Psoas muscle (tissue), 7 donors: ENCODE measurements at regions not wholly inside any gene's neighbourhood (a gene's known extent, or its start where the extent isn't known, plus 50 kb on each side); places are given as distances from the start of the nearest gene placed in this dataset.
A peak's percentile ranks its signal among the peaks of the same experiment; 100 is the strongest.

Experiments
- ATAC-seq, 4 donors: fragments of 200-7000 bp; cut with Tn5 transposase; one replicate each; pipeline ENCODE4 v1.9.1; 2020; ENCODE audit warnings: moderate library complexity in 3 of 4, mild to moderate bottlenecking in 2 of 4
- DNase-seq, 2 donors: peaks; one replicate each; pipeline ENCODE4 v3.0.0-alpha.2; 2020
- H3K27ac ChIP-seq: fragments of 200-600 bp; one replicate; pipeline ENCODE4 v1.8.0; 2022
- H3K27me3 ChIP-seq, 3 donors: fragments of 200-600 bp in 1 of 3; one replicate each; pipeline versions ENCODE4 v1.6.1 to v1.8.0; 2013 to 2022; ENCODE audit warnings: low read length in 2 of 3, mild to moderate bottlenecking in 2 of 3, moderate library complexity in 1 of 3; ENCODE audit not compliant: insufficient read depth in 3 of 3
- H3K36me3 ChIP-seq, 2 donors: fragments of 200-600 bp in 1 of 2; one replicate each; pipeline versions ENCODE4 v1.6.1 to v1.8.0; 2013 to 2022; ENCODE audit warnings: low read depth in 1 of 2, mild to moderate bottlenecking in 1 of 2, moderate library complexity in 1 of 2; ENCODE audit not compliant: insufficient read depth in 1 of 2
- H3K4me1 ChIP-seq: fragments of 200-600 bp; one replicate; pipeline ENCODE4 v1.8.0; 2022
- H3K4me3 ChIP-seq: fragments of 200-600 bp; one replicate; pipeline ENCODE4 v1.8.0; 2022; ENCODE audit warnings: mild to moderate bottlenecking
- H3K9me3 ChIP-seq: fragments of 200-600 bp; one replicate; pipeline ENCODE4 v1.8.0; 2022
- CTCF ChIP-seq: fragments of 200-600 bp; IDR thresholded peaks from one replicate; pipeline ENCODE4 v1.8.0; 2022; ENCODE audit warnings: antibody characterized with exemption
- WGBS, 3 donors: extraction: QIAGEN DNeasy Blood & Tissue Kit; methylation state at CpG; one replicate each; pipeline versions ENCODE4 v1.1.6 to v1.1.7; 2013; 5-methylcytosine and 5-hydroxymethylcytosine counted together
- intact Hi-C, 2 donors: fragments of 100-400 bp; cut with DNase I; formaldehyde crosslinking; loops; one replicate each; pipeline versions ENCODE4 v1.11.0 to v1.14.2; 2022
- donor health status: healthy with polysubstance abuse.
- donor health status: DM: no; HTN: no; CAD: no; lungs with moderate emphysema.
- donor health status: Bipolar disorder and iron deficiency.
- donor health status: healthy.
- donor health status: DM: yes; HTN: yes; CAD: no.
- donor health status: DM: no; HTN: no; CAD: no.
- donor health status: DM: yes; HTN: yes; CAD: no.

GRCh38 chr2:67599561-67599960, 202.4 kb downstream of the ETAA1 start:
- intact Hi-C loops, result no loop called here
- no peak for TF ChIP-seq CTCF
- Histone ChIP-seq H3K27ac (no peak overlapping the region), H3K9me3 (peaks cover 7% of the 10 kb centered on the region), H3K4me1 (no peaks in the 10 kb centered on the region), H3K4me3 (no peak overlapping the region), H3K36me3 (no peaks in the 10 kb centered on the region), H3K27me3 (no peaks in the 10 kb centered on the region)
- no peak for ATAC-seq
- no peak for DNase-seq

DNA sequence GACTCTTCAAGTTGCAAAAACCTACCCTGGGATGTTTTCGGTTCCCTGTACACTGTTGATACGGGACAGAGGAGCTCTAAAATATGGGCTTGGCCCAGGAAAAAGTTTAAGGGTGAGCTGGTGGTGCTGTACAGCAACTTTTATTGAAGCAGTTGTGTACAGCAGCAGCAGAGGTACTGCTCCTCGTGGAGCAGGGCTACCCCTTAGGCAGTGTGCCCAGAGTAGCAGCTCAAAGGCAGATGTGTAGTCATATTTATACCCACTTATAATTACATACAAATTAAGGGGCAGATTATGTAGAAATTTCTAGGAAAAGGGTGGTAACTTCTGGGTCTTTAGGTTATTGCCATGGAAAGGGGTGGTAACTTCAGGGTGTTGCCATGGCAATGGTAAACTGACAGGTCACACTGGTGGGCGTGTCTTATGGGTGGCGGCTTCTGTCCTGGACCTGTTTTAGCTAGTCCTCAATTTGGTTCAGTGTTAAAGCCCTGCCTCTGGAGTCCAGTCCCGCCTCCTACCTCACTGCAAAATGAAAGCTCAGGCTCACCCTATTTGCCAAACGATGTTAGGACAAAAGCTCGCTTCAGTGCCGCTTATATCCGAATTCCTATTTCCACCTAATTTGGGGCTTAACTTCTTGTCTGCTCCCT, 203.2 kb downstream of the ETAA1 start:
- Histone ChIP-seq H3K4me3 (no peak overlapping the region), H3K9me3 (peaks cover 7% of the 10 kb centered on the region), H3K36me3 (no peaks in the 10 kb centered on the region), H3K4me1 (no peaks in the 10 kb centered on the region), H3K27ac (no peak overlapping the region), H3K27me3 (no peaks in the 10 kb centered on the region)
- intact Hi-C loops, result no loop called here
- ATAC-seq, result no peak
- DNase-seq, result no peak
- TF ChIP-seq CTCF, result no peak
- WGBS, 3 donors, result 80 to 86% (median 81%) methylated on average over 10 of the region's 10 CpGs

- DNase-seq (no peak), ATAC-seq (no peak)
- 72 to 83% (median 75%) methylated on average over 1 of the region's 1 CpG for WGBS, 3 donors
- Histone ChIP-seq H3K4me3 (no peak overlapping the region), H3K27ac (no peak overlapping the region), H3K36me3 (no peaks in the 10 kb centered on the region), H3K9me3 (peaks cover 7% of the 10 kb centered on the region), H3K27me3 (no peaks in the 10 kb centered on the region), H3K4me1 (no peaks in the 10 kb centered on the region)
- no peak for TF ChIP-seq CTCF
- intact Hi-C loops, result no loop called here
These were observed 203.8 kb downstream of the ETAA1 start for GRCh38 chr2:67600946-67601345.

DNA sequence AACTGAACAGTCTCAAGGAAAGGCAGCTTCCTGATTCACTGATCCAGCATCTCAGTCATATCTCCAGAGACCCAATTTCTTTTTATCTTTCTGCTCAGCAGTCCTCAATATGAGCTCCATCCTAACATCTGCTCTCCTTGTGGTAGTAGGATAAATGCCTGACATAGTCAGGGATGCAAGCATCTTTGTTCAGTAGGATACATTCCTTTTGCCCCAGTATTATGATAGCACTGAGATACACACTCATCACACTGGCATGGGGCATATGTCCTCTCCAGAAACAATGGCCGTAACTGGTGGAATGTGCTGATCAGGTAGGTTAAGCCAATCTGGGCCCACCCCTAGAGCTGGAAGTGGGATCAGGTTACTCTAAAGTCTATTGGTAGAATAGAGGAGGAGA, 207.2 kb downstream of the ETAA1 start:
- Histone ChIP-seq H3K36me3 (no peaks in the 10 kb centered on the region), H3K27me3 (no peaks in the 10 kb centered on the region), H3K27ac (no peak overlapping the region), H3K4me3 (no peak overlapping the region), H3K4me1 (no peaks in the 10 kb centered on the region), H3K9me3 (no peaks in the 10 kb centered on the region)
- ATAC-seq (no peak), DNase-seq (no peak)
- intact Hi-C loops, result no loop called here
- no peak for TF ChIP-seq CTCF
- 81 to 89% (median 81%) methylated on average over 1 of the region's 1 CpG for WGBS, 3 donors

DNA sequence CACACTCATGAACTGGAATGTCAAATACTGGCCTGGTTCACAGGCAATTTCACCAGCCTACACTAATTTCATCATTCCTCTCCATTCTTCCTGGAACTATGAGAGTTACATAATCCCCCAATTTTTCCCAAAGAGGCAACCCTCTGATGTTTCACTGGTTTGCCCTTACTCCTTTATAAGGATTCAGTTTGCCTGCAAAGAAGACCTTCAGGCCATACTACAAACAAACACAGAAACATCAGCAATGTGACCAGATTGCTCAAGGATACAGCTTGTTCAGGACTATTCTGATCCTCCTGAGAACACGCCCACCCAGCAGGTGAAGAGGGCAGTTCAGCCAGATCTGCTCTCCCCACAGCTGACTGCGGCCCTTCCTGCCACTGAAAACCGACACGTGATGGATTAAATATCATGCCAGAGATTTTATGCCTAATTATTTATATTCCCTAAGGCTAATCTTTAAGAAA, 215.5 kb downstream of the ETAA1 start:
- Histone ChIP-seq H3K27me3 (no peaks in the 10 kb centered on the region), H3K36me3 (no peaks in the 10 kb centered on the region), H3K4me1 (no peaks in the 10 kb centered on the region), H3K27ac (no peak overlapping the region), H3K9me3 (no peaks in the 10 kb centered on the region), H3K4me3 (no peak overlapping the region)
- ATAC-seq (peak in 1 of 4 donors; percentile 45), DNase-seq (no peak)
- 39 to 57% (median 39%) methylated on average over 4 of the region's 4 CpGs for WGBS, 3 donors
- TF ChIP-seq CTCF, result no peak
- intact Hi-C loops, result no loop called here
